Fibroblast of peridontal ligament (primary cell): ENCODE measurements at regions not wholly inside any gene's neighbourhood (a gene's known extent, or its start where the extent isn't known, plus 50 kb on each side); places are given as distances from the start of the nearest gene placed in this dataset.

Experiments used
- DNase-seq: peaks from one replicate; pipeline ENCODE4 v3.0.0-alpha.2; 2010; ENCODE audit errors: extremely low read depth

GRCh38 chr3:124091716-124092115 is 99.8 kb upstream of the ROPN1 start:
- no peak for DNase-seq

- no peak for DNase-seq
Measured at GRCh38 chr3:124092811-124093210, 100.9 kb upstream of the ROPN1 start.

GRCh38 chr3:124094496-124094895 is 102.6 kb upstream of the ROPN1 start:
- no peak for DNase-seq

- no peak for DNase-seq
Measured at GRCh38 chr3:124097362-124098131, 105.6 kb upstream of the ROPN1 start.

- DNase-seq: no peak
Measured at GRCh38 chr3:124101643-124102042, 109.7 kb upstream of the ROPN1 start.

GRCh38 chr3:124107104-124107890 is 115.4 kb upstream of the ROPN1 start:
- peak; percentile 30 for DNase-seq

- DNase-seq: no peak
Measured at GRCh38 chr3:124108446-124108845, 116.5 kb upstream of the ROPN1 start.

- no peak for DNase-seq
Measured at GRCh38 chr3:124113485-124113884, 121.6 kb upstream of the ROPN1 start.

GRCh38 chr3:124115279-124115678 is 123.4 kb upstream of the ROPN1 start:
- DNase-seq: no peak

GRCh38 chr3:124115956-124116355 is 124.0 kb upstream of the ROPN1 start:
- no peak for DNase-seq

GRCh38 chr3:124116906-124117305 is 125.0 kb upstream of the ROPN1 start:
- DNase-seq: no peak

GRCh38 chr3:124117486-124117885 is 125.6 kb upstream of the ROPN1 start:
- DNase-seq: peak; percentile 61

GRCh38 chr3:124118397-124118796 is 126.5 kb upstream of the ROPN1 start:
- no peak for DNase-seq

GRCh38 chr3:124119056-124119716 is 127.3 kb upstream of the ROPN1 start:
- peak; percentile 57 for DNase-seq

GRCh38 chr3:124121379-124122312 is 129.7 kb upstream of the ROPN1 start:
- DNase-seq: no peak

- DNase-seq: no peak
Measured at GRCh38 chr3:124125315-124125714, 133.4 kb upstream of the ROPN1 start.

- peak; percentile 16 for DNase-seq
Measured at GRCh38 chr3:124126436-124127023, 134.6 kb upstream of the ROPN1 start.

GRCh38 chr3:124131158-124131557 is 139.2 kb upstream of the ROPN1 start:
- DNase-seq: no peak

GRCh38 chr3:124131580-124131979 is 139.7 kb upstream of the ROPN1 start:
- DNase-seq: no peak

GRCh38 chr3:124132813-124133212 is 140.9 kb upstream of the ROPN1 start:
- DNase-seq: no peak

- DNase-seq: no peak
Measured at GRCh38 chr3:124133366-124133940, 141.5 kb upstream of the ROPN1 start.
